Ishikawa (cell line): ENCODE measurements at regions not wholly inside any gene's neighbourhood (a gene's known extent, or its start where the extent isn't known, plus 50 kb on each side); places are given as distances from the start of the nearest gene placed in this dataset.

ENCODE experiments used
- EP300 ChIP-seq: IDR thresholded peaks from 2 replicates; pipeline ENCODE4 v1.6.1; 2012; ENCODE audit warnings: borderline replicate concordance
- TAF1 ChIP-seq: IDR thresholded peaks from 2 replicates; pipeline ENCODE4 v1.6.1; 2012; ENCODE audit warnings: low read depth, mild to moderate bottlenecking
- YY1 ChIP-seq: IDR thresholded peaks from 2 replicates; pipeline ENCODE4 v1.6.1; 2012; ENCODE audit warnings: low read depth

DNA sequence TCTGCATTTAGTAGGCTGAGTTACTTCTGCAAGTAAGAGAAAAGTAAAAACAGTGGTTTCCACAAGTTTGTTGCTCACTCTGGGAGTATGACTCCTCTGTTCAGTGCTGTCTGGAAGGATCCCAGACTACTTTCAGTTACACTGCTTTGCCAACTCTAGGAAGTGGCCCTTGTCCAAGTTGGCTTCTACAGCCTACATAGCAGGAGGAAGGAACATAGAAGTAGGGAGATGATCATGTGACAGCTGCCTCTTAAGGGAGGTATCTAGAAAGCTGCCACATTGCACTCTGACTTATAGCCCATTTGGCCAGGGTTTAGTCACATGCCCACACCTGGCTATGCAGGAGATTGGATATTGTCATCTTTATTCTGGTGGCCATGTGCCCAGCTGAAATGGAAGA, 298.1 kb downstream of the NSUN3 start:
- no peak for TF ChIP-seq EP300
- no peak for TF ChIP-seq YY1
- TF ChIP-seq TAF1 = no peak
